Tongue (tissue), 1 donor: ENCODE measurements at regions not wholly inside any gene's neighbourhood (a gene's known extent, or its start where the extent isn't known, plus 50 kb on each side); places are given as distances from the start of the nearest gene placed in this dataset.
"Not testable (repeated sequence)": the region's sequence is repeated elsewhere in the genome, so short reads cannot be mapped to it uniquely, and the experiment has no call there.

ENCODE experiments used
- DNase-seq: peaks from one replicate; pipeline ENCODE4 v3.0.0-alpha.2; 2015

GRCh38 chr5:153267506-153267905 is 223.0 kb upstream of the GRIA1 start:
- no peak for DNase-seq

GRCh38 chr5:153275695-153276094 is 214.8 kb upstream of the GRIA1 start:
- DNase-seq = no peak

- peak; percentile 72 for DNase-seq
Observed at GRCh38 chr5:153276151-153276550, 214.3 kb upstream of the GRIA1 start.

GRCh38 chr5:153296251-153296844 is 194.1 kb upstream of the GRIA1 start:
- DNase-seq = not testable (repeated sequence)

GRCh38 chr5:153299891-153300290 is 190.6 kb upstream of the GRIA1 start:
- DNase-seq = no peak

- no peak for DNase-seq
Observed at GRCh38 chr5:153308282-153308681, 182.2 kb upstream of the GRIA1 start.

- no peak for DNase-seq
Observed at GRCh38 chr5:153318556-153318955, 171.9 kb upstream of the GRIA1 start.

GRCh38 chr5:153321478-153321877 is 169.0 kb upstream of the GRIA1 start:
- DNase-seq = no peak

- no peak for DNase-seq
Observed at GRCh38 chr5:153340139-153340538, 150.3 kb upstream of the GRIA1 start.

GRCh38 chr5:153340738-153341137 is 149.7 kb upstream of the GRIA1 start:
- DNase-seq = no peak

- DNase-seq = no peak
Observed at GRCh38 chr5:153342487-153342886, 148.0 kb upstream of the GRIA1 start.

GRCh38 chr5:153347611-153348010 is 142.9 kb upstream of the GRIA1 start:
- DNase-seq = no peak

- DNase-seq = no peak
Observed at GRCh38 chr5:153350175-153350883, 140.1 kb upstream of the GRIA1 start.

GRCh38 chr5:153352685-153353219 is 137.7 kb upstream of the GRIA1 start:
- DNase-seq = no peak

GRCh38 chr5:153357493-153358112 is 132.9 kb upstream of the GRIA1 start:
- no peak for DNase-seq

- DNase-seq = no peak
Observed at GRCh38 chr5:153358315-153358976, 132.0 kb upstream of the GRIA1 start.

GRCh38 chr5:153360860-153361259 is 129.6 kb upstream of the GRIA1 start:
- DNase-seq = no peak

GRCh38 chr5:153361735-153362409 is 128.6 kb upstream of the GRIA1 start:
- no peak for DNase-seq

GRCh38 chr5:153365547-153365946 is 124.9 kb upstream of the GRIA1 start:
- no peak for DNase-seq

GRCh38 chr5:153367466-153367865 is 123.0 kb upstream of the GRIA1 start:
- DNase-seq = peak; percentile 57

GRCh38 chr5:153372425-153373129 is 117.9 kb upstream of the GRIA1 start:
- no peak for DNase-seq

GRCh38 chr5:153373130-153373498 is 117.4 kb upstream of the GRIA1 start:
- no peak for DNase-seq
